Dermis microvascular lymphatic vessel endothelial cell (primary cell): ENCODE measurements at regions not wholly inside any gene's neighbourhood (a gene's known extent, or its start where the extent isn't known, plus 50 kb on each side); places are given as distances from the start of the nearest gene placed in this dataset.

ENCODE experiments used
- DNase-seq, 2 donors: peaks; one replicate each; pipeline versions ENCODE4 v3.0.0 to v3.0.0-alpha.2; 2010; ENCODE audit warnings: low read depth in 2 of 2

GRCh38 chr7:130990178-130990832, 256.3 kb upstream of the KLF14 start:
- DNase-seq = no peak

GRCh38 chr7:130993671-130994365, 259.8 kb upstream of the KLF14 start:
- DNase-seq = no peak

- no peak for DNase-seq
Measured at GRCh38 chr7:130994378-130995115, 260.5 kb upstream of the KLF14 start.

GRCh38 chr7:130995252-130996081, 261.5 kb upstream of the KLF14 start:
- no peak for DNase-seq

GRCh38 chr7:130996205-130996832, 262.3 kb upstream of the KLF14 start:
- DNase-seq = no peak

- peak in 1 of 2 donors; percentile 62 for DNase-seq
Measured at GRCh38 chr7:130996833-130997231, 262.8 kb upstream of the KLF14 start.

- DNase-seq = no peak
Measured at GRCh38 chr7:130998993-130999602, 265.1 kb upstream of the KLF14 start.

- no peak for DNase-seq
Measured at GRCh38 chr7:130999926-131000325, 265.9 kb upstream of the KLF14 start.

GRCh38 chr7:131000389-131000788, 266.4 kb upstream of the KLF14 start:
- DNase-seq = no peak

GRCh38 chr7:131000873-131001272, 266.9 kb upstream of the KLF14 start:
- DNase-seq = no peak

GRCh38 chr7:131002600-131002999, 268.6 kb upstream of the KLF14 start:
- no peak for DNase-seq

- no peak for DNase-seq
Measured at GRCh38 chr7:131003634-131004033, 269.6 kb upstream of the KLF14 start.

GRCh38 chr7:131004371-131004770, 270.4 kb upstream of the KLF14 start:
- DNase-seq = no peak

GRCh38 chr7:131007439-131008330, 273.7 kb upstream of the KLF14 start:
- peak in 1 of 2 donors; percentile 65 for DNase-seq

GRCh38 chr7:131008840-131009711, 275.1 kb upstream of the KLF14 start:
- DNase-seq = no peak

- no peak for DNase-seq
Measured at GRCh38 chr7:131010029-131010716, 276.2 kb upstream of the KLF14 start.

GRCh38 chr7:131010717-131011431, 276.9 kb upstream of the KLF14 start:
- DNase-seq = no peak

- no peak for DNase-seq
Measured at GRCh38 chr7:131011432-131011742, 277.4 kb upstream of the KLF14 start.
